Fibroblast of lung (primary cell): ENCODE measurements at regions not wholly inside any gene's neighbourhood (a gene's known extent, or its start where the extent isn't known, plus 50 kb on each side); places are given as distances from the start of the nearest gene placed in this dataset.

ENCODE experiments used
- EZH2 ChIP-seq: IDR thresholded peaks from 2 replicates; pipeline ENCODE4 v1.5.1; 2012; ENCODE audit warnings: low read length, control low read depth, mild to moderate bottlenecking; ENCODE audit errors: missing control alignments
- TF ChIP-seq, protein P1 (sequence below), 2 donors: IDR thresholded peaks in 1 of 2; conservative IDR thresholded peaks in 1 of 2; 1 replicate in 1 of 2; 2 replicates in 1 of 2; pipeline ENCODE4 v1.5.1; 2011 to 2012; ENCODE audit warnings: low read length in 2 of 2, control low read depth in 1 of 2, inconsistent platforms in 1 of 2, low read depth in 1 of 2, mild to moderate bottlenecking in 1 of 2

DNA sequence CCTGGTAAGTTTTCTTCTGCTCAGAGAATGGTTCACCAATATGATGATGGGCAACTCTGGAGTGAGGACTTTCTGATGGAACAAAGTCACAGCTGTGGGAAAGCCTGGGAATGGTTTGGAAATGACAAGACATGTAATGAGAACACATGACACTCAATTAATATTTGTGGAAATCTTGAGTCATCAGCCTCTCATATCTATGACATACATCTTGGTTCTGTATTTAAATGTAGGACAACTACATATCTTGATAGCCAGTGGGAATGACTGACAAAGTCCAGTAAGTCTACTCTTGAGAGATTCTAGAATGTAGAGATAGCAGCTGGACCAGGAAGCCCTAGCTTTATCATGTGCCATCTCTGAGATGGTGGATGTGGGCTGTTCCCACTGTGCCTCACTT, 85.5 kb downstream of the PALM2AKAP2 start:
- TF ChIP-seq, protein P1, sequence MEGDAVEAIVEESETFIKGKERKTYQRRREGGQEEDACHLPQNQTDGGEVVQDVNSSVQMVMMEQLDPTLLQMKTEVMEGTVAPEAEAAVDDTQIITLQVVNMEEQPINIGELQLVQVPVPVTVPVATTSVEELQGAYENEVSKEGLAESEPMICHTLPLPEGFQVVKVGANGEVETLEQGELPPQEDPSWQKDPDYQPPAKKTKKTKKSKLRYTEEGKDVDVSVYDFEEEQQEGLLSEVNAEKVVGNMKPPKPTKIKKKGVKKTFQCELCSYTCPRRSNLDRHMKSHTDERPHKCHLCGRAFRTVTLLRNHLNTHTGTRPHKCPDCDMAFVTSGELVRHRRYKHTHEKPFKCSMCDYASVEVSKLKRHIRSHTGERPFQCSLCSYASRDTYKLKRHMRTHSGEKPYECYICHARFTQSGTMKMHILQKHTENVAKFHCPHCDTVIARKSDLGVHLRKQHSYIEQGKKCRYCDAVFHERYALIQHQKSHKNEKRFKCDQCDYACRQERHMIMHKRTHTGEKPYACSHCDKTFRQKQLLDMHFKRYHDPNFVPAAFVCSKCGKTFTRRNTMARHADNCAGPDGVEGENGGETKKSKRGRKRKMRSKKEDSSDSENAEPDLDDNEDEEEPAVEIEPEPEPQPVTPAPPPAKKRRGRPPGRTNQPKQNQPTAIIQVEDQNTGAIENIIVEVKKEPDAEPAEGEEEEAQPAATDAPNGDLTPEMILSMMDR (conservative IDR thresholded peaks at IDR 0.05 in 1 of 2, IDR thresholded peaks at IDR 0.05 in 1 of 2; ENCODE audit: low read depth in 1 of 2, low read length in 2 of 2): no peak
- TF ChIP-seq EZH2: no peak
